Coronary artery (tissue), 2 donors: ENCODE measurements at regions not wholly inside any gene's neighbourhood (a gene's known extent, or its start where the extent isn't known, plus 50 kb on each side); places are given as distances from the start of the nearest gene placed in this dataset.

ENCODE experiments used
- DNase-seq: peaks from one replicate; pipeline ENCODE4 v3.0.0-alpha.2; 2017; ENCODE audit warnings: low spot score
- H3K27ac ChIP-seq, 2 donors: fragments of 200-600 bp; sonication (generic); one replicate each; pipeline ENCODE4 v1.5.1; 2016 to 2019
- H3K4me3 ChIP-seq: fragments of 200-600 bp; sonication (generic); 2 replicates; pipeline ENCODE4 v1.5.1; 2016; ENCODE audit warnings: mild to moderate bottlenecking, moderate library complexity
- TF ChIP-seq, protein P1 (sequence below): fragments of 200-600 bp; sonication (generic); IDR thresholded peaks from one replicate; pipeline ENCODE4 v1.5.1; 2019; ENCODE audit warnings: antibody characterized with exemption

DNA sequence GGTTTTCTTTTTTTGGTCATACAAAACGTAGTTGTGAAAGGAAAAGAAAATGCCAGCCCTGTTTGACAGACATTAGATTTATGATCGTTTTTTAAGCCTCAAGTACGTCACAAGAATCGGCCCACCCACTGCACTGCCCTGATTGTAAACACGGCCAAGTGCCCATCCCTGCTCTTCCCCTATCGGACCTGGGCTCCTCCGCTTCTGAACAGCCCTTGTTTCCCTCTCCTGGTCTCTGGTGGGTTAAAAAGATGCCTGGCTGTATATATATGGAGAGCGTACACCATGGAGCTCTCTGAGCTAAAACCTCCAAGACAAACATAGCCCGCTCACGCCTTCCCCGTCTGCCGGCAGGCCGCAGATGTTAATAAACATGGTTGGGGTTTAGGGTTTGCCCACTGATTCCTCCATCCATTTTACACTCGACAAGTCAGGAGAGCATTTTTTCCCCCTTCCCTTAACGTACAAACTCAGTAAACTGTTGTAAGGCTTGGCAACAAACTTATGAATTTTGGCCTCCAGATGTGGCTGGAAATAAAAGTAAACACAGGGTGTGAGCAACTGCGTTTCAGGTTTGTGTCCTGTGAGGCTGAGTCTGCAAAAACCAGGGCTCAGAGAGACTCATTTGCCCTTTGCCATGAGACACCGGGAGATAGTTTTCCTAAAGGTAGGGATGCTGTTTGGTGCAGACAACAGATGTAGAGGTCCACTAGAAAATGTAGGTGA, 325.9 kb downstream of the SOX9 start:
- H3K4me3 ChIP-seq, result no peak overlapping the region
- no peak overlapping the region for H3K27ac ChIP-seq

GRCh38 chr17:72447251-72447640, 326.4 kb downstream of the SOX9 start:
- no peak overlapping the region for H3K27ac ChIP-seq
- no peak for DNase-seq
- no peak overlapping the region for H3K4me3 ChIP-seq
- TF ChIP-seq, protein P1, sequence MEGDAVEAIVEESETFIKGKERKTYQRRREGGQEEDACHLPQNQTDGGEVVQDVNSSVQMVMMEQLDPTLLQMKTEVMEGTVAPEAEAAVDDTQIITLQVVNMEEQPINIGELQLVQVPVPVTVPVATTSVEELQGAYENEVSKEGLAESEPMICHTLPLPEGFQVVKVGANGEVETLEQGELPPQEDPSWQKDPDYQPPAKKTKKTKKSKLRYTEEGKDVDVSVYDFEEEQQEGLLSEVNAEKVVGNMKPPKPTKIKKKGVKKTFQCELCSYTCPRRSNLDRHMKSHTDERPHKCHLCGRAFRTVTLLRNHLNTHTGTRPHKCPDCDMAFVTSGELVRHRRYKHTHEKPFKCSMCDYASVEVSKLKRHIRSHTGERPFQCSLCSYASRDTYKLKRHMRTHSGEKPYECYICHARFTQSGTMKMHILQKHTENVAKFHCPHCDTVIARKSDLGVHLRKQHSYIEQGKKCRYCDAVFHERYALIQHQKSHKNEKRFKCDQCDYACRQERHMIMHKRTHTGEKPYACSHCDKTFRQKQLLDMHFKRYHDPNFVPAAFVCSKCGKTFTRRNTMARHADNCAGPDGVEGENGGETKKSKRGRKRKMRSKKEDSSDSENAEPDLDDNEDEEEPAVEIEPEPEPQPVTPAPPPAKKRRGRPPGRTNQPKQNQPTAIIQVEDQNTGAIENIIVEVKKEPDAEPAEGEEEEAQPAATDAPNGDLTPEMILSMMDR, result no peak

More for the DNA sequence above, 325.9 kb downstream of the SOX9 start:
- TF ChIP-seq, protein P1, result no peak
- no peak for DNase-seq

- H3K4me3 ChIP-seq, result no peak overlapping the region
- TF ChIP-seq, protein P1, result no peak
- DNase-seq, result no peak
- no peak overlapping the region for H3K27ac ChIP-seq
Measured at GRCh38 chr17:72448019-72448418, 327.2 kb downstream of the SOX9 start.

DNA sequence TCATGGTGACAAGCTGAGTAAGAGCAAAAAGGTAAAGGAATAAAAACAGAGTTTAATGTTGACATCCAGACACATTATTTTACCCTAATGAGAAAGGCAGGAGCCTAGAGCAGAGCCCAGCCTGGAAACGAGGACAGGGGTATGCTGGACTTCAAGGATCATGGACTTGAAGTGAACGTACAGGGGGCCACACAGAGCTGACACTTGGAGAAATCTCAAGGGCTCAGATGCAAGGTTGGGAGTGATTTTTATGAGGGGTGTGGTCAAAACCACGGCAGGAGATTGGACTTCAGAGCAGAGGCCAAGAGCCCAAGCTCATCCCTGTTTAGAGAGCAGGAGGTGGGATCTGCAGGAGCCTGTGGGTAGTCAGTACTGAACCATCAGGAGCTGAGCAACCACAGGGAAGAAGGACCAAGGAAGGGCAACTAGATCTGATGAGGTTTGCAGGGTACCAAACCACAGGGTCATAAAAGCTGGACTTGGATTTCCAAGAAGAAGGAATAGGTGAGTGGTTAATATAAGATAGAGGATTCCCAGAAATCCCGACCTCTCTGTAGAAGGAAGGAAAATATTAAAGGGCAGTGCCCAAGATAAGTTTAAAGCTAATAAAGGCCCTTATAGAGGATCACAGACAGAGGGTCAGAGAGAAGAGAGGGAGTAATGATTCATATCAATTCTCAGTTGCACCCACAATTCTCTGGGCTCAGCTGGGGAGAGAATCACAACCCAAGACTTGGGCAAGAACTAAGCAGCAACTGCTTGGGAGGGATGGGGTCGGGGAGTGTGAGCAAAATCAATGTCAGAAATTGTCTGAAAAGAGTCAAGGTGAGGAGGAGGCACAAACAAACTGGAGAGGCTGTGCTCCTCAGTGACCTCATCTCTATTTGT, 331.7 kb downstream of the SOX9 start:
- no peak overlapping the region for H3K27ac ChIP-seq
- no peak for DNase-seq
- TF ChIP-seq, protein P1, result no peak
- no peak overlapping the region for H3K4me3 ChIP-seq

DNA sequence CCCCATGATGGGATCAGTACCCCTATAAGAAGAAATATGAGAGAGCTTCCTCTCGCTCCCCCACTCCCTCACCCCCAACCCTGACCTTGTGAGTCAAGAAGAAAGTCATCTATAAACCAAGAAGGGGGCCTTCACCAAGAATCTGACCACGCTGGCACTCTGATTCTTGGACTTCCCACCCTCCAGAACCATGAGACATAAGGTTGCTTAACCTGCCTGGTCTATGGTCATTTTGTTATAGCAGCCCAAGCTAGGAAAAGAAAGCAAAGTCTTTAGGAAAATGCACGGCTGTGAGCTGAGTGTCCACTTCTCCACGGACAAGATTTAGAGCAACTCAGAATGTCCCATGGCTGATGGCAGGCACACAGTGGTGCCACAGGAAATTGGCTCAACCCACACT, 333.5 kb downstream of the SOX9 start:
- Histone ChIP-seq H3K27ac (no peak overlapping the region), H3K4me3 (no peak overlapping the region)
- DNase-seq, result no peak
- TF ChIP-seq, protein P1, result no peak

GRCh38 chr17:72455562-72455961, 334.7 kb downstream of the SOX9 start:
- no peak overlapping the region for H3K27ac ChIP-seq
- no peak for DNase-seq
- no peak overlapping the region for H3K4me3 ChIP-seq
- TF ChIP-seq, protein P1, result no peak
